Kidney capillary endothelial cell (primary cell): ENCODE measurements at regions not wholly inside any gene's neighbourhood (a gene's known extent, or its start where the extent isn't known, plus 50 kb on each side); places are given as distances from the start of the nearest gene placed in this dataset.

ENCODE experiments used
- DNase-seq: peaks from one replicate; pipeline ENCODE4 v3.0.0-alpha.2; 2018; ENCODE audit warnings: low spot score

GRCh38 chr2:67241453-67241852 is 155.7 kb upstream of the ETAA1 start:
- DNase-seq, result no peak

GRCh38 chr2:67242456-67242855 is 154.7 kb upstream of the ETAA1 start:
- DNase-seq, result no peak

- DNase-seq, result no peak
Measured at GRCh38 chr2:67243919-67244318, 153.2 kb upstream of the ETAA1 start.

- no peak for DNase-seq
Measured at GRCh38 chr2:67246791-67247190, 150.3 kb upstream of the ETAA1 start.

- no peak for DNase-seq
Measured at GRCh38 chr2:67251741-67252140, 145.4 kb upstream of the ETAA1 start.

GRCh38 chr2:67255933-67256615 is 141.1 kb upstream of the ETAA1 start:
- no peak for DNase-seq

GRCh38 chr2:67256892-67257291 is 140.2 kb upstream of the ETAA1 start:
- no peak for DNase-seq

- no peak for DNase-seq
Measured at GRCh38 chr2:67258122-67258521, 139.0 kb upstream of the ETAA1 start.

- no peak for DNase-seq
Measured at GRCh38 chr2:67258831-67259230, 138.3 kb upstream of the ETAA1 start.

- peak; percentile 63 for DNase-seq
Measured at GRCh38 chr2:67259556-67260342, 137.4 kb upstream of the ETAA1 start.

GRCh38 chr2:67260343-67261277 is 136.5 kb upstream of the ETAA1 start:
- DNase-seq, result no peak

GRCh38 chr2:67267241-67267640 is 129.9 kb upstream of the ETAA1 start:
- no peak for DNase-seq

- no peak for DNase-seq
Measured at GRCh38 chr2:67268797-67269196, 128.3 kb upstream of the ETAA1 start.

- DNase-seq, result no peak
Measured at GRCh38 chr2:67272195-67272594, 124.9 kb upstream of the ETAA1 start.

GRCh38 chr2:67277450-67277849 is 119.7 kb upstream of the ETAA1 start:
- no peak for DNase-seq

GRCh38 chr2:67281101-67281500 is 116.0 kb upstream of the ETAA1 start:
- no peak for DNase-seq

GRCh38 chr2:67283641-67284040 is 113.5 kb upstream of the ETAA1 start:
- DNase-seq, result no peak

GRCh38 chr2:67286981-67287759 is 110.0 kb upstream of the ETAA1 start:
- DNase-seq, result no peak

GRCh38 chr2:67289271-67289670 is 107.9 kb upstream of the ETAA1 start:
- DNase-seq, result no peak

- DNase-seq, result no peak
Measured at GRCh38 chr2:67289921-67290371, 107.2 kb upstream of the ETAA1 start.

GRCh38 chr2:67290451-67291290 is 106.5 kb upstream of the ETAA1 start:
- no peak for DNase-seq
